ENCODE measurements at regions not wholly inside any gene's neighbourhood (a gene's known extent, or its start where the extent isn't known, plus 50 kb on each side); places are given as distances from the start of the nearest gene placed in this dataset.

- no peak overlapping the region for H3K4me2 ChIP-seq (ENCODE audit: low read depth, low read length)
These were observed 389.6 kb upstream of the HS6ST1 start for GRCh38 chr2:128708106-128708816.

More at GRCh38 chr2:128708106-128708816, 389.6 kb upstream of the HS6ST1 start:
- POLR2A ChIA-PET = no interaction called here
- Histone ChIP-seq H3K4me1 (ENCODE audit: insufficient read depth, low read length) (no peaks in the 10 kb centered on the region), H3K36me3 (replicated peaks in 1 of 2; ENCODE audit: control insufficient read depth in 1 of 2, insufficient read depth in 2 of 2, low read length in 2 of 2) (no peaks in the 10 kb centered on the region), H4K20me1 (ENCODE audit: insufficient read depth, low read length) (no peaks in the 10 kb centered on the region), H3K27ac (ENCODE audit: extremely low read length, insufficient read depth, low read length) (no peak overlapping the region), H3K9me3 (ENCODE audit: low read length) (peaks cover 33% of the 10 kb centered on the region), H3K79me2 (ENCODE audit: insufficient read depth, low read length) (no peaks in the 10 kb centered on the region), H3K4me3 (replicated peaks in 1 of 3; ENCODE audit: insufficient read depth in 1 of 3, low read depth in 2 of 3, low read length in 3 of 3) (no peak overlapping the region), H3K27me3 (ENCODE audit: control insufficient read depth in 1 of 2, insufficient read depth in 2 of 2, low read length in 2 of 2) (peaks cover 0 to 12% of the 10 kb centered on the region in 2 experiments; a peak in 1 of 5 replicates), H3K9ac (ENCODE audit: insufficient read depth, low read depth, low read length) (no peak overlapping the region), H2AFZ (ENCODE audit: low read length) (no peak overlapping the region)
- in situ Hi-C loops (cut with HindIII; ENCODE audit: extremely low pct_ligation_motif_present, low pct_unique_long_range_greater_than_20kb) = no loop called here
- CTCF ChIA-PET (ENCODE audit: low intra/inter-chr PET ratio, low total read pairs) = no interaction called here
- DNase-seq (ENCODE audit: low spot score) = no peak
- FAIRE-seq = no peak
- TF ChIP-seq ZMAT5 (CRISPR knock-in tag; IDR thresholded peaks at IDR 0.05; ENCODE audit: borderline replicate concordance, low read depth) (no peak), ZNF773 (CRISPR knock-in tag; IDR thresholded peaks at IDR 0.05; ENCODE audit: borderline replicate concordance) (no peak), GATAD2A (CRISPR knock-in tag; IDR thresholded peaks at IDR 0.05) (no peak), MXD1 (CRISPR knock-in tag; IDR thresholded peaks at IDR 0.05) (no peak), SIX1 (CRISPR knock-in tag; IDR thresholded peaks at IDR 0.05; ENCODE audit: borderline replicate concordance) (no peak), PRDM10 (CRISPR knock-in tag; IDR thresholded peaks at IDR 0.05; ENCODE audit: low read depth) (no peak), TMF1 (CRISPR knock-in tag; IDR thresholded peaks at IDR 0.05; ENCODE audit: low read depth) (no peak), NFRKB (IDR thresholded peaks at IDR 0.05) (no peak), FOSL1 (CRISPR knock-in tag; IDR thresholded peaks at IDR 0.05; ENCODE audit: borderline replicate concordance) (no peak), ZNF605 (CRISPR knock-in tag; IDR thresholded peaks at IDR 0.05) (no peak), SAFB2 (CRISPR knock-in tag; IDR thresholded peaks at IDR 0.05; ENCODE audit: borderline replicate concordance, low read depth) (no peak), HNF1B (CRISPR knock-in tag; IDR thresholded peaks at IDR 0.05) (no peak), ZNF691 (CRISPR knock-in tag; IDR thresholded peaks at IDR 0.05; ENCODE audit: borderline replicate concordance, low read depth) (no peak), SNAPC2 (CRISPR knock-in tag; IDR thresholded peaks at IDR 0.05) (no peak), KLF15 (CRISPR knock-in tag; IDR thresholded peaks at IDR 0.05; ENCODE audit: borderline replicate concordance) (no peak)
- no TSS peak for BruUV-seq (replicated peaks)
- ATAC-seq = no peak
- intact Hi-C loops (cut with micrococcal nuclease; ENCODE audit: unreplicated experiment) = no loop called here
